ENCODE measurements at regions not wholly inside any gene's neighbourhood (a gene's known extent, or its start where the extent isn't known, plus 50 kb on each side); places are given as distances from the start of the nearest gene placed in this dataset.

DNA sequence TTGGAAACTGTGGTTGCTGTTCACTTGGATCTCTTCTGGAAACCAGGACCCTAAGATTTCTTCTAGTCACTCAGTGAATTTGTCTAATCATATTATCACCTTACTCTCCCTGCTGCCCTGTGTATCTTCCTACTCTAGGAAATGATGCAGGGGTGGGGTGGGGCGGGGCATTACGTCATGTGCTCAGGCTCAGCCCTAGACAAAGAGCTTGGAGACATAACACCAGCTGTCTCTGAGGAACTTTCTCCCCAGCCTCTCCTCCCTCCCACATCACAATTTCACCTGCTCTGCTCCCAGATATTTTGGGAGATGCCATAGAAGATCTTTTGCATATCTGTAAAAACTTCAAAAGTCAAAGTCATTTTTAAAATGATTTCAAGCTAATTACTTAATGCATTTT is 470.4 kb downstream of the ZSWIM6 start:
- Histone ChIP-seq H3K27ac (no peak overlapping the region), H3K9me3 (no peaks in the 10 kb centered on the region), H3K4me1 (peaks cover 12% of the 10 kb centered on the region; the same call in 2 of the 3 replicates), H3K4me2 (no peak overlapping the region), H3K4me3 (no peak overlapping the region)
- 30% methylated on average over 2 of the region's 2 CpGs for WGBS (ENCODE audit: missing lambda C conversion rate)
- FAIRE-seq (no peak), DNase-seq (ENCODE audit: low read depth in 1 of 2, low spot score in 1 of 2) (peak in 1 of 2 experiments; percentile 10), ATAC-seq (no peak)
- POLR2A ChIA-PET, result no interaction called here
- CTCF ChIA-PET, result no interaction called here
- TF ChIP-seq MAFK (IDR thresholded peaks at IDR 0.05; ENCODE audit: partially characterized antibody) (no peak), SMC3 (IDR thresholded peaks at IDR 0.05) (no peak), HEYL (CRISPR knock-in tag; IDR thresholded peaks at IDR 0.05) (no peak), POLR2AphosphoS2 (conservative IDR thresholded peaks at IDR 0.05; ENCODE audit: low read length) (no peak), ZSCAN20 (CRISPR knock-in tag; IDR thresholded peaks at IDR 0.05) (no peak), NFE2L2 (conservative IDR thresholded peaks at IDR 0.05; ENCODE audit: low read length) (no peak), HDAC2 (IDR thresholded peaks at IDR 0.05) (no peak), FOXS1 (CRISPR knock-in tag; IDR thresholded peaks at IDR 0.05) (no peak), GATA3 (IDR thresholded peaks at IDR 0.05; ENCODE audit: borderline replicate concordance) (no peak), CBX2 (IDR thresholded peaks at IDR 0.05; ENCODE audit: borderline replicate concordance, low read depth) (no peak), HOXA7 (CRISPR knock-in tag; IDR thresholded peaks at IDR 0.05) (no peak), SREBF2 (IDR thresholded peaks at IDR 0.05) (no peak)
- TF ChIP-seq, protein P1, sequence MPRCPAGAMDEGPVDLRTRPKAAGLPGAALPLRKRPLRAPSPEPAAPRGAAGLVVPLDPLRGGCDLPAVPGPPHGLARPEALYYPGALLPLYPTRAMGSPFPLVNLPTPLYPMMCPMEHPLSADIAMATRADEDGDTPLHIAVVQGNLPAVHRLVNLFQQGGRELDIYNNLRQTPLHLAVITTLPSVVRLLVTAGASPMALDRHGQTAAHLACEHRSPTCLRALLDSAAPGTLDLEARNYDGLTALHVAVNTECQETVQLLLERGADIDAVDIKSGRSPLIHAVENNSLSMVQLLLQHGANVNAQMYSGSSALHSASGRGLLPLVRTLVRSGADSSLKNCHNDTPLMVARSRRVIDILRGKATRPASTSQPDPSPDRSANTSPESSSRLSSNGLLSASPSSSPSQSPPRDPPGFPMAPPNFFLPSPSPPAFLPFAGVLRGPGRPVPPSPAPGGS (IDR thresholded peaks at IDR 0.05), result no peak
- TF ChIP-seq, protein P2, sequence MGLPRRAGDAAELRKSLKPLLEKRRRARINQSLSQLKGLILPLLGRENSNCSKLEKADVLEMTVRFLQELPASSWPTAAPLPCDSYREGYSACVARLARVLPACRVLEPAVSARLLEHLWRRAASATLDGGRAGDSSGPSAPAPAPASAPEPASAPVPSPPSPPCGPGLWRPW (IDR thresholded peaks at IDR 0.05), result no peak

DNA sequence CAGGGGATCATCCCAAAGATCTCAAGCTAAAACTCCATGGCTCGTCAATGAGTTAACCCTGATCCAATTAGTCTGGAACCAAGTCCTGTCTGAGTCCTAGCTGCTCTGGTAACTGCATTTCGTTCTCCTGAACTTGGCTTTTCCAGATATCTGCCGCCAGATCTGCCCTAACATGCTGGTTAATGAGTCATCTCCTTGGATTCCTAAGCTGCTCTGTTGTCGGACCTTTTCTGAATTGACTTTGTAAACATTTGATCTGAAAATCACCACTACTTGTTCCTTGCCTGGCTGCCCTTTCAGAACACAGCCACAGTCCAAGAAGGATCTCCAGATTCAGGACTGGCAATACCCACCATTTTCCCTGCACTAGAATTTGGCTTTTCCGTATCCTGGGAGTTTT is 473.0 kb downstream of the ZSWIM6 start:
- H3K4me2 ChIP-seq, result peak overlapping the region; percentile 39
- H3K27ac ChIP-seq, result peak overlapping the region in 1 of 2 experiments; percentile 59; a peak in 4 of 6 replicates
- ChIA-PET CTCF (interaction anchor here (0.6 to 4.5 kb wide), 5 partner anchors 13 to 146 kb away, joined by 3 to 29 read pairs (median 3); no protein-coding TSS in a partner anchor), POLR2A (no interaction called here)
- peak; percentile 15 to 44 for DNase-seq (ENCODE audit: low read depth in 1 of 2, low spot score in 1 of 2)
- 30% methylated on average over 5 of the region's 5 CpGs for WGBS (ENCODE audit: missing lambda C conversion rate)
- peaks cover 12% of the 10 kb centered on the region; the same call in 2 of the 3 replicates for H3K4me1 ChIP-seq
- no peak for FAIRE-seq
- peak; percentile 58; the same call in 1 of the 2 replicates for TF ChIP-seq GATA3 (IDR thresholded peaks at IDR 0.05; ENCODE audit: borderline replicate concordance)
- TF ChIP-seq ZSCAN20 (CRISPR knock-in tag; IDR thresholded peaks at IDR 0.05), result no peak
- TF ChIP-seq FOSL2 (IDR thresholded peaks at IDR 0.05), result no peak
- TF ChIP-seq FOSL2 (CRISPR knock-in tag; IDR thresholded peaks at IDR 0.05), result peak; percentile 32; the same call in 1 of the 2 replicates
- H3K4me3 ChIP-seq, result no peak overlapping the region
- ATAC-seq, result peak in 1 of 2 experiments; percentile 72; a peak in 3 of 6 replicates
- no peaks in the 10 kb centered on the region for H3K9me3 ChIP-seq

DNA sequence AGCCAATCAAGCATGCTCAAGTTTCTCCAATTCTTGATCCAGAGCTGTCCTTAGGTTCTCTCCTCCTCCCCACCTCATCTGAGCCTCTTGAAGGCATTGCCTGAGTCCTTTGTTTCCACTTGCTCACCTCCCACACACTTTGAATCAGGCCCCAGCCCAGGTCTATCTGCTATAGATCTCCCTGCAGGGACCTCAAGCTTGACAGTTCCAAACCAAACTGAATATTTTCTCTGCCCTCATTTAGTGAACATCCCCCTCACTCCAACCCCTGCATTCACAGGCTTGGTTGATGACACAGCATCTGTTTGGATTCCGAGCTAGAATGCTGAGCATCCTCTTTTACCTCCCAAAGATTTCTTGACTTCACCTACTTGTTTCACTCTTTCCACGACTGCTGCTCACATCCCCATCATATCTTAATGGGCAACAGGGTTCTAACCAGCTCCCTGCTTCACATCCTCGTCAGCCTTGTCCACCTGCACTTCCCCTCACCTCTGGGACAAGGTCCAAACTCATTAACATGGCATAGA is 474.5 kb downstream of the ZSWIM6 start:
- DNase-seq (ENCODE audit: low read depth in 1 of 2, low spot score in 1 of 2), result no peak
- no peak overlapping the region for H3K4me3 ChIP-seq
- no peak for ATAC-seq
- peaks cover 12% of the 10 kb centered on the region; the same call in 2 of the 3 replicates for H3K4me1 ChIP-seq
- POLR2A ChIA-PET, result no interaction called here
- TF ChIP-seq FOSL2 (IDR thresholded peaks at IDR 0.05) (no peak), FOSL2 (CRISPR knock-in tag; IDR thresholded peaks at IDR 0.05) (no peak), ZFP36 (IDR thresholded peaks at IDR 0.05; ENCODE audit: borderline replicate concordance, partially characterized antibody) (no peak)
- H3K9me3 ChIP-seq, result no peaks in the 10 kb centered on the region
- CTCF ChIA-PET, result interaction anchor here (0.6 to 4.5 kb wide), 3 partner anchors 11 to 37 kb away, joined by 4 to 29 read pairs (median 8); no protein-coding TSS in a partner anchor
- FAIRE-seq, result no peak
- H3K27ac ChIP-seq, result no peak overlapping the region
- WGBS (ENCODE audit: missing lambda C conversion rate), result 51% methylated on average over 3 of the region's 3 CpGs
- no peak overlapping the region for H3K4me2 ChIP-seq

GRCh38 chr5:61808091-61808490 is 476.0 kb downstream of the ZSWIM6 start:
- CTCF ChIA-PET, result interaction anchor here (1.2 to 4.5 kb wide), 3 partner anchors 10 to 126 kb away, joined by 4 to 29 read pairs (median 8); no protein-coding TSS in a partner anchor
- Histone ChIP-seq H3K4me2 (no peak overlapping the region), H3K27ac (no peak overlapping the region), H3K4me3 (no peak overlapping the region), H3K9me3 (no peaks in the 10 kb centered on the region), H3K4me1 (peaks cover 12% of the 10 kb centered on the region; the same call in 2 of the 3 replicates)
- POLR2A ChIA-PET, result no interaction called here
- 42% methylated on average over 3 of the region's 3 CpGs for WGBS (ENCODE audit: missing lambda C conversion rate)
- FAIRE-seq (peak; percentile 13), DNase-seq (ENCODE audit: low read depth in 1 of 2, low spot score in 1 of 2) (no peak), ATAC-seq (no peak)
- no peak for TF ChIP-seq NFE2L2 (conservative IDR thresholded peaks at IDR 0.05; ENCODE audit: low read length)
